GM18870 (cell line): ENCODE measurements at regions not wholly inside any gene's neighbourhood (a gene's known extent, or its start where the extent isn't known, plus 50 kb on each side); places are given as distances from the start of the nearest gene placed in this dataset.
"Not testable (repeated sequence)": the region's sequence is repeated elsewhere in the genome, so short reads cannot be mapped to it uniquely, and the experiment has no call there.

Experiments used
- ATAC-seq: cut with Tn5 transposase; IDR thresholded peaks from one replicate; pipeline ENCODE4 v1.9.1; 2021; ENCODE audit warnings: moderate library complexity; ENCODE audit not compliant: unreplicated experiment

- no peak for ATAC-seq
Observed at GRCh38 chr7:79513261-79513660, 59.8 kb upstream of the MAGI2 start.

- ATAC-seq: no peak
Observed at GRCh38 chr7:79512261-79512660, 58.8 kb upstream of the MAGI2 start.

GRCh38 chr7:79511056-79511455 lies 57.6 kb upstream of the MAGI2 start:
- not testable (repeated sequence) for ATAC-seq

- ATAC-seq: no peak
Observed at GRCh38 chr7:79507131-79507530, 53.7 kb upstream of the MAGI2 start.

- no peak for ATAC-seq
Observed at GRCh38 chr7:79506481-79506880, 53.0 kb upstream of the MAGI2 start.

- ATAC-seq: no peak
Observed at GRCh38 chr7:79504607-79505389, 51.3 kb upstream of the MAGI2 start.
